ENCODE measurements at regions not wholly inside any gene's neighbourhood (a gene's known extent, or its start where the extent isn't known, plus 50 kb on each side); places are given as distances from the start of the nearest gene placed in this dataset.

- FAIRE-seq (no peak), DNase-seq (ENCODE audit: insufficient read length, low spot score) (no peak)
- TF ChIP-seq CTCF (IDR thresholded peaks at IDR 0.05; ENCODE audit: insufficient read depth, missing control alignments) = no peak
Observed at GRCh38 chrX:39504227-39504626, 593.5 kb downstream of the BCOR start.

- no peak for DNase-seq (ENCODE audit: insufficient read length, low spot score)
- FAIRE-seq = no peak
- TF ChIP-seq CTCF (IDR thresholded peaks at IDR 0.05; ENCODE audit: insufficient read depth, missing control alignments) = no peak
Observed at GRCh38 chrX:39504850-39505259, 592.9 kb downstream of the BCOR start.

GRCh38 chrX:39506131-39506530, 591.6 kb downstream of the BCOR start:
- no peak for FAIRE-seq
- TF ChIP-seq CTCF (IDR thresholded peaks at IDR 0.05; ENCODE audit: insufficient read depth, missing control alignments) = no peak
- DNase-seq (ENCODE audit: insufficient read length, low spot score) = no peak

- DNase-seq (ENCODE audit: insufficient read length, low spot score) (no peak), FAIRE-seq (no peak)
- TF ChIP-seq CTCF (IDR thresholded peaks at IDR 0.05; ENCODE audit: insufficient read depth, missing control alignments) = no peak
Observed at GRCh38 chrX:39507034-39507433, 590.7 kb downstream of the BCOR start.

- TF ChIP-seq CTCF (IDR thresholded peaks at IDR 0.05; ENCODE audit: insufficient read depth, missing control alignments) = no peak
- no peak for FAIRE-seq
Observed at GRCh38 chrX:39507617-39508299, 590.0 kb downstream of the BCOR start.

GRCh38 chrX:39508300-39508692, 589.5 kb downstream of the BCOR start:
- no peak for DNase-seq (ENCODE audit: insufficient read length, low spot score)
- no peak for TF ChIP-seq CTCF (IDR thresholded peaks at IDR 0.05; ENCODE audit: insufficient read depth, missing control alignments)
- FAIRE-seq = no peak

More at GRCh38 chrX:39507617-39508299, 590.0 kb downstream of the BCOR start:
- no peak for DNase-seq (ENCODE audit: insufficient read length, low spot score)

- TF ChIP-seq CTCF (IDR thresholded peaks at IDR 0.05; ENCODE audit: insufficient read depth, missing control alignments) = no peak
Observed at GRCh38 chrX:39509157-39509556, 588.6 kb downstream of the BCOR start.

More at GRCh38 chrX:39509157-39509556, 588.6 kb downstream of the BCOR start:
- FAIRE-seq (no peak), DNase-seq (ENCODE audit: insufficient read length, low spot score) (no peak)
